WTC11 (cell line): ENCODE measurements at regions not wholly inside any gene's neighbourhood (a gene's known extent, or its start where the extent isn't known, plus 50 kb on each side); places are given as distances from the start of the nearest gene placed in this dataset.

Source experiments
- ATAC-seq: fragments of 200-7000 bp; cut with Tn5 transposase; 2 replicates; pipeline ENCODE4 v1.10.0; 2021; ENCODE audit warnings: mild to moderate bottlenecking, moderate library complexity
- CTCF ChIA-PET: fragments of 300-600 bp; sonication (Branson Sonifier 250); formaldehyde crosslinking; loops from one replicate; lab custom pipeline; 2021; ENCODE audit warnings: antibody characterized with exemption; lab: Charles Lee
- POLR2A ChIA-PET: fragments of 350-600 bp; sonication (Branson Sonifier 250); formaldehyde crosslinking; loops from one replicate; lab custom pipeline; 2021; ENCODE audit warnings: antibody characterized with exemption; lab: Charles Lee
- DNase-seq: peaks from one replicate; pipeline ENCODE4 v3.0.0; 2021; ENCODE audit warnings: low spot score
- H3K27ac Mint-ChIP-seq: 2 replicates; pipeline ENCODE4 v1.8.0; 2021; ENCODE audit warnings: mixed read lengths
- H3K27me3 Mint-ChIP-seq: 2 replicates; pipeline ENCODE4 v1.8.0; 2021; ENCODE audit warnings: low read depth, mild to moderate bottlenecking, moderate library complexity, mixed read lengths
- H3K36me3 Mint-ChIP-seq: 2 replicates; pipeline ENCODE4 v1.8.0; 2021; ENCODE audit warnings: mixed read lengths
- H3K4me1 Mint-ChIP-seq: 2 replicates; pipeline ENCODE4 v1.8.0; 2022; ENCODE audit warnings: mixed read lengths
- H3K4me3 Mint-ChIP-seq: 2 replicates; pipeline ENCODE4 v1.8.0; 2021; ENCODE audit warnings: mild to moderate bottlenecking, moderate library complexity, mixed read lengths
- H3K9me3 Mint-ChIP-seq: 2 replicates; pipeline ENCODE4 v1.8.0; 2021; ENCODE audit warnings: mixed read lengths
- FOXJ3 ChIP-seq: sonication (generic); formaldehyde crosslinking; IDR thresholded peaks from 2 replicates; pipeline ENCODE4 v1.9.0; 2021; ENCODE audit warnings: missing genetic modification reagents, mild to moderate bottlenecking, borderline replicate concordance
- FOXK1 ChIP-seq: sonication (generic); formaldehyde crosslinking; IDR thresholded peaks from 2 replicates; pipeline ENCODE4 v1.8.0; 2022; ENCODE audit warnings: mild to moderate bottlenecking, moderate library complexity, missing genetic modification reagents
- GRHL2 ChIP-seq: fragments of 250-450 bp; sonication (Bioruptor Pico); IDR thresholded peaks from 2 replicates; pipeline ENCODE4 v1.8.0; 2022; ENCODE audit warnings: mild to moderate bottlenecking, moderate library complexity; ENCODE audit not compliant: insufficient replicate concordance, severe bottlenecking
- NR3C1 ChIP-seq: sonication (generic); formaldehyde crosslinking; conservative IDR thresholded peaks from 2 replicates; pipeline ENCODE4 v1.8.1; 2023; ENCODE audit warnings: low read depth, mild to moderate bottlenecking, missing genetic modification reagents
- TEAD1 ChIP-seq: sonication (generic); formaldehyde crosslinking; IDR thresholded peaks from 2 replicates; pipeline ENCODE4 v1.8.0; 2022; ENCODE audit warnings: mild to moderate bottlenecking, missing genetic modification reagents
- TEAD4 ChIP-seq: sonication (generic); formaldehyde crosslinking; IDR thresholded peaks from 2 replicates; pipeline ENCODE4 v1.8.0; 2022; ENCODE audit warnings: mild to moderate bottlenecking, missing genetic modification reagents
- TP53 ChIP-seq: sonication (generic); formaldehyde crosslinking; IDR thresholded peaks from 2 replicates; pipeline ENCODE4 v1.8.1; 2023; ENCODE audit warnings: mild to moderate bottlenecking, missing genetic modification reagents
- ZNF232 ChIP-seq: sonication (generic); formaldehyde crosslinking; IDR thresholded peaks from 2 replicates; pipeline ENCODE4 v1.8.0; 2022; ENCODE audit warnings: mild to moderate bottlenecking, missing genetic modification reagents
- TF ChIP-seq, protein P1 (sequence below): sonication (generic); formaldehyde crosslinking; IDR thresholded peaks from 2 replicates; pipeline ENCODE4 v1.8.1; 2022; ENCODE audit warnings: low read depth, mild to moderate bottlenecking, moderate library complexity, missing genetic modification reagents, borderline replicate concordance
- TF ChIP-seq, protein P2 (sequence below): fragments of 200-600 bp; IDR thresholded peaks from 2 replicates; pipeline ENCODE4 v1.8.0; 2022; ENCODE audit warnings: antibody characterized with exemption
- TF ChIP-seq, protein P3 (sequence below): sonication (generic); formaldehyde crosslinking; conservative IDR thresholded peaks from 2 replicates; pipeline ENCODE4 v1.8.1; 2023; ENCODE audit warnings: mild to moderate bottlenecking, low read depth, missing genetic modification reagents, moderate library complexity
- TF ChIP-seq, protein P4 (sequence below): sonication (generic); formaldehyde crosslinking; IDR thresholded peaks from 2 replicates; pipeline ENCODE4 v1.8.0; 2022; ENCODE audit warnings: mild to moderate bottlenecking, missing genetic modification reagents
- TF ChIP-seq, protein P5 (sequence below): sonication (generic); formaldehyde crosslinking; IDR thresholded peaks from 2 replicates; pipeline ENCODE4 v1.8.1; 2022; ENCODE audit warnings: low read depth, missing genetic modification reagents, borderline replicate concordance
- TF ChIP-seq, protein P6 (sequence below): sonication (generic); formaldehyde crosslinking; IDR thresholded peaks from 2 replicates; pipeline ENCODE4 v1.8.1; 2023; ENCODE audit warnings: mild to moderate bottlenecking, missing genetic modification reagents
- TF ChIP-seq, protein P7 (sequence below): sonication (generic); formaldehyde crosslinking; IDR thresholded peaks from 2 replicates; pipeline ENCODE4 v1.8.0; 2022; ENCODE audit warnings: mild to moderate bottlenecking, missing genetic modification reagents
- TF ChIP-seq, protein P8 (sequence below): sonication (generic); formaldehyde crosslinking; IDR thresholded peaks from 2 replicates; pipeline ENCODE4 v1.8.1; 2022; ENCODE audit warnings: mild to moderate bottlenecking, moderate library complexity, missing genetic modification reagents

DNA sequence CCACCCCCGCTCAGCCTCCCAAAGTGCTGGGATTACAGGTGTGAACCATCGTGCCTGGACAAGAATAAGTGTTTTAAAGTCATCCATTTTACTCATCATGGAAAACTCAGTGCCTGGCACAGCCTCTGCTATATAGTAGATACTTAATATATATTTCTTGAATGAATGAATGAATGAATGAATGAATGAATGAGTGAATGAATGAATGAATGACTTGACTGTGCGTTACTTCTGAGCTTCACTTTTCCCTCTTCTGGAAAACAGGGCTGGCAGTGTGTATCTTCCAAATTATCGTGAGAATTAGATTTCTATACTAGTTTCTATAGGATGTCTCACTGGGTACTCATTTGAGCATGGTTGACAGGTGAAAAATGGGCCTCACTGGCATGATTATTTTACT, 307.3 kb upstream of the ERCC4 start:
- H3K9me3 Mint-ChIP-seq = peaks cover 5% of the 10 kb centered on the region
- CTCF ChIA-PET = no interaction called here
- DNase-seq = no peak
- TF ChIP-seq, protein P1, sequence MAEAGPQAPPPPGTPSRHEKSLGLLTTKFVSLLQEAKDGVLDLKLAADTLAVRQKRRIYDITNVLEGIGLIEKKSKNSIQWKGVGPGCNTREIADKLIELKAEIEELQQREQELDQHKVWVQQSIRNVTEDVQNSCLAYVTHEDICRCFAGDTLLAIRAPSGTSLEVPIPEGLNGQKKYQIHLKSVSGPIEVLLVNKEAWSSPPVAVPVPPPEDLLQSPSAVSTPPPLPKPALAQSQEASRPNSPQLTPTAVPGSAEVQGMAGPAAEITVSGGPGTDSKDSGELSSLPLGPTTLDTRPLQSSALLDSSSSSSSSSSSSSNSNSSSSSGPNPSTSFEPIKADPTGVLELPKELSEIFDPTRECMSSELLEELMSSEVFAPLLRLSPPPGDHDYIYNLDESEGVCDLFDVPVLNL = no peak
- TF ChIP-seq, protein P2, sequence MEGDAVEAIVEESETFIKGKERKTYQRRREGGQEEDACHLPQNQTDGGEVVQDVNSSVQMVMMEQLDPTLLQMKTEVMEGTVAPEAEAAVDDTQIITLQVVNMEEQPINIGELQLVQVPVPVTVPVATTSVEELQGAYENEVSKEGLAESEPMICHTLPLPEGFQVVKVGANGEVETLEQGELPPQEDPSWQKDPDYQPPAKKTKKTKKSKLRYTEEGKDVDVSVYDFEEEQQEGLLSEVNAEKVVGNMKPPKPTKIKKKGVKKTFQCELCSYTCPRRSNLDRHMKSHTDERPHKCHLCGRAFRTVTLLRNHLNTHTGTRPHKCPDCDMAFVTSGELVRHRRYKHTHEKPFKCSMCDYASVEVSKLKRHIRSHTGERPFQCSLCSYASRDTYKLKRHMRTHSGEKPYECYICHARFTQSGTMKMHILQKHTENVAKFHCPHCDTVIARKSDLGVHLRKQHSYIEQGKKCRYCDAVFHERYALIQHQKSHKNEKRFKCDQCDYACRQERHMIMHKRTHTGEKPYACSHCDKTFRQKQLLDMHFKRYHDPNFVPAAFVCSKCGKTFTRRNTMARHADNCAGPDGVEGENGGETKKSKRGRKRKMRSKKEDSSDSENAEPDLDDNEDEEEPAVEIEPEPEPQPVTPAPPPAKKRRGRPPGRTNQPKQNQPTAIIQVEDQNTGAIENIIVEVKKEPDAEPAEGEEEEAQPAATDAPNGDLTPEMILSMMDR = no peak
- H3K36me3 Mint-ChIP-seq = no peaks in the 10 kb centered on the region
- H3K27ac Mint-ChIP-seq = no peak overlapping the region
- no peak overlapping the region for H3K4me3 Mint-ChIP-seq
- H3K4me1 Mint-ChIP-seq = peaks cover 44% of the 10 kb centered on the region
- H3K27me3 Mint-ChIP-seq = no peaks in the 10 kb centered on the region; the same call in 1 of the 2 replicates
- POLR2A ChIA-PET = no interaction called here
- no peak for ATAC-seq

DNA sequence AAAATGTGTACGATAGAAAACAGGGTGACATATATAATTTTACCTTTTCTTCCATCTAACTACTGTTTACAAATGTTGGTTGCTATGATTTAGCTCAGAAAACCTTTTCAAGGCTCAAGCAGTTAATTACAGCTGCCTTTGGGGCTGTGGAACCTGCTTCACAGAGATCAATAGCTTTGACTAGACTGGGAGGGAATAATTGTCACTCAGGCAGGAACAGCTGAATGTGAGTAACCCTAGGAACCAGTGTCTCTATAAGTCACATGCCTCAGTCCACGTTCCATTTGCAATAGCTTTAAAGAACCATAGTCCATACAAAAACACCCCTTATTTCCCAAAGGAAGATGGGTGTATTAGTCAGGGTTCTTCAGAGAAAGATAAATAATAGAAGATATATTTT, 306.8 kb upstream of the ERCC4 start:
- H3K9me3 Mint-ChIP-seq = peaks cover 5% of the 10 kb centered on the region
- DNase-seq (no peak), ATAC-seq (no peak)
- H3K36me3 Mint-ChIP-seq = no peaks in the 10 kb centered on the region
- H3K4me3 Mint-ChIP-seq = no peak overlapping the region
- no peaks in the 10 kb centered on the region; the same call in 1 of the 2 replicates for H3K27me3 Mint-ChIP-seq
- peaks cover 44% of the 10 kb centered on the region for H3K4me1 Mint-ChIP-seq
- ChIA-PET CTCF (no interaction called here), POLR2A (no interaction called here)
- H3K27ac Mint-ChIP-seq = no peak overlapping the region
- TF ChIP-seq NR3C1 (no peak), TEAD4 (CRISPR knock-in tag) (no peak), GRHL2 (CRISPR knock-in tag) (no peak), FOXK1 (no peak), FOXJ3 (CRISPR knock-in tag) (no peak), TP53 (CRISPR knock-in tag) (no peak), ZNF232 (no peak), TEAD1 (CRISPR knock-in tag) (no peak)
- TF ChIP-seq, protein P3, sequence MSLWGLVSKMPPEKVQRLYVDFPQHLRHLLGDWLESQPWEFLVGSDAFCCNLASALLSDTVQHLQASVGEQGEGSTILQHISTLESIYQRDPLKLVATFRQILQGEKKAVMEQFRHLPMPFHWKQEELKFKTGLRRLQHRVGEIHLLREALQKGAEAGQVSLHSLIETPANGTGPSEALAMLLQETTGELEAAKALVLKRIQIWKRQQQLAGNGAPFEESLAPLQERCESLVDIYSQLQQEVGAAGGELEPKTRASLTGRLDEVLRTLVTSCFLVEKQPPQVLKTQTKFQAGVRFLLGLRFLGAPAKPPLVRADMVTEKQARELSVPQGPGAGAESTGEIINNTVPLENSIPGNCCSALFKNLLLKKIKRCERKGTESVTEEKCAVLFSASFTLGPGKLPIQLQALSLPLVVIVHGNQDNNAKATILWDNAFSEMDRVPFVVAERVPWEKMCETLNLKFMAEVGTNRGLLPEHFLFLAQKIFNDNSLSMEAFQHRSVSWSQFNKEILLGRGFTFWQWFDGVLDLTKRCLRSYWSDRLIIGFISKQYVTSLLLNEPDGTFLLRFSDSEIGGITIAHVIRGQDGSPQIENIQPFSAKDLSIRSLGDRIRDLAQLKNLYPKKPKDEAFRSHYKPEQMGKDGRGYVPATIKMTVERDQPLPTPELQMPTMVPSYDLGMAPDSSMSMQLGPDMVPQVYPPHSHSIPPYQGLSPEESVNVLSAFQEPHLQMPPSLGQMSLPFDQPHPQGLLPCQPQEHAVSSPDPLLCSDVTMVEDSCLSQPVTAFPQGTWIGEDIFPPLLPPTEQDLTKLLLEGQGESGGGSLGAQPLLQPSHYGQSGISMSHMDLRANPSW (CRISPR knock-in tag) = no peak
- TF ChIP-seq, protein P4, sequence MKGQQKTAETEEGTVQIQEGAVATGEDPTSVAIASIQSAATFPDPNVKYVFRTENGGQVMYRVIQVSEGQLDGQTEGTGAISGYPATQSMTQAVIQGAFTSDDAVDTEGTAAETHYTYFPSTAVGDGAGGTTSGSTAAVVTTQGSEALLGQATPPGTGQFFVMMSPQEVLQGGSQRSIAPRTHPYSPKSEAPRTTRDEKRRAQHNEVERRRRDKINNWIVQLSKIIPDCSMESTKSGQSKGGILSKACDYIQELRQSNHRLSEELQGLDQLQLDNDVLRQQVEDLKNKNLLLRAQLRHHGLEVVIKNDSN = no peak
- TF ChIP-seq, protein P5, sequence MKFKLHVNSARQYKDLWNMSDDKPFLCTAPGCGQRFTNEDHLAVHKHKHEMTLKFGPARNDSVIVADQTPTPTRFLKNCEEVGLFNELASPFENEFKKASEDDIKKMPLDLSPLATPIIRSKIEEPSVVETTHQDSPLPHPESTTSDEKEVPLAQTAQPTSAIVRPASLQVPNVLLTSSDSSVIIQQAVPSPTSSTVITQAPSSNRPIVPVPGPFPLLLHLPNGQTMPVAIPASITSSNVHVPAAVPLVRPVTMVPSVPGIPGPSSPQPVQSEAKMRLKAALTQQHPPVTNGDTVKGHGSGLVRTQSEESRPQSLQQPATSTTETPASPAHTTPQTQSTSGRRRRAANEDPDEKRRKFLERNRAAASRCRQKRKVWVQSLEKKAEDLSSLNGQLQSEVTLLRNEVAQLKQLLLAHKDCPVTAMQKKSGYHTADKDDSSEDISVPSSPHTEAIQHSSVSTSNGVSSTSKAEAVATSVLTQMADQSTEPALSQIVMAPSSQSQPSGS (CRISPR knock-in tag) = no peak
- TF ChIP-seq, protein P6, sequence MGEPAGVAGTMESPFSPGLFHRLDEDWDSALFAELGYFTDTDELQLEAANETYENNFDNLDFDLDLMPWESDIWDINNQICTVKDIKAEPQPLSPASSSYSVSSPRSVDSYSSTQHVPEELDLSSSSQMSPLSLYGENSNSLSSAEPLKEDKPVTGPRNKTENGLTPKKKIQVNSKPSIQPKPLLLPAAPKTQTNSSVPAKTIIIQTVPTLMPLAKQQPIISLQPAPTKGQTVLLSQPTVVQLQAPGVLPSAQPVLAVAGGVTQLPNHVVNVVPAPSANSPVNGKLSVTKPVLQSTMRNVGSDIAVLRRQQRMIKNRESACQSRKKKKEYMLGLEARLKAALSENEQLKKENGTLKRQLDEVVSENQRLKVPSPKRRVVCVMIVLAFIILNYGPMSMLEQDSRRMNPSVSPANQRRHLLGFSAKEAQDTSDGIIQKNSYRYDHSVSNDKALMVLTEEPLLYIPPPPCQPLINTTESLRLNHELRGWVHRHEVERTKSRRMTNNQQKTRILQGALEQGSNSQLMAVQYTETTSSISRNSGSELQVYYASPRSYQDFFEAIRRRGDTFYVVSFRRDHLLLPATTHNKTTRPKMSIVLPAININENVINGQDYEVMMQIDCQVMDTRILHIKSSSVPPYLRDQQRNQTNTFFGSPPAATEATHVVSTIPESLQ = no peak
- TF ChIP-seq, protein P7, sequence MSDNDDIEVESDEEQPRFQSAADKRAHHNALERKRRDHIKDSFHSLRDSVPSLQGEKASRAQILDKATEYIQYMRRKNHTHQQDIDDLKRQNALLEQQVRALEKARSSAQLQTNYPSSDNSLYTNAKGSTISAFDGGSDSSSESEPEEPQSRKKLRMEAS = no peak
- TF ChIP-seq, protein P8, sequence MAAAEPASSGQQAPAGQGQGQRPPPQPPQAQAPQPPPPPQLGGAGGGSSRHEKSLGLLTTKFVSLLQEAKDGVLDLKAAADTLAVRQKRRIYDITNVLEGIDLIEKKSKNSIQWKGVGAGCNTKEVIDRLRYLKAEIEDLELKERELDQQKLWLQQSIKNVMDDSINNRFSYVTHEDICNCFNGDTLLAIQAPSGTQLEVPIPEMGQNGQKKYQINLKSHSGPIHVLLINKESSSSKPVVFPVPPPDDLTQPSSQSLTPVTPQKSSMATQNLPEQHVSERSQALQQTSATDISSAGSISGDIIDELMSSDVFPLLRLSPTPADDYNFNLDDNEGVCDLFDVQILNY = no peak
- TF ChIP-seq, protein P1 = no peak
